GM19463 (cell line): ENCODE measurements at regions not wholly inside any gene's neighbourhood (a gene's known extent, or its start where the extent isn't known, plus 50 kb on each side); places are given as distances from the start of the nearest gene placed in this dataset.

Source experiments
- ATAC-seq: cut with Tn5 transposase; IDR thresholded peaks from one replicate; pipeline ENCODE4 v1.9.1; 2021; ENCODE audit warnings: mild to moderate bottlenecking, moderate library complexity; ENCODE audit not compliant: unreplicated experiment

- ATAC-seq: no peak
These were observed 356.4 kb downstream of the TDRD15 start for GRCh38 chr2:21480162-21480561.

GRCh38 chr2:21484643-21485042, 360.9 kb downstream of the TDRD15 start:
- no peak for ATAC-seq

GRCh38 chr2:21486445-21486844, 362.7 kb downstream of the TDRD15 start:
- ATAC-seq: no peak

GRCh38 chr2:21489080-21489479, 365.3 kb downstream of the TDRD15 start:
- no peak for ATAC-seq

GRCh38 chr2:21498016-21498415, 374.2 kb downstream of the TDRD15 start:
- ATAC-seq: no peak

- no peak for ATAC-seq
These were observed 376.7 kb downstream of the TDRD15 start for GRCh38 chr2:21500401-21500945.

GRCh38 chr2:21501376-21502027, 377.7 kb downstream of the TDRD15 start:
- no peak for ATAC-seq

GRCh38 chr2:21515903-21516302, 392.1 kb downstream of the TDRD15 start:
- ATAC-seq: no peak

GRCh38 chr2:21519412-21519811, 395.6 kb downstream of the TDRD15 start:
- ATAC-seq: no peak

GRCh38 chr2:21519821-21520220, 396.1 kb downstream of the TDRD15 start:
- ATAC-seq: no peak

- ATAC-seq: no peak
These were observed 412.1 kb downstream of the TDRD15 start for GRCh38 chr2:21535826-21536225.

GRCh38 chr2:21539685-21540084, 415.9 kb downstream of the TDRD15 start:
- no peak for ATAC-seq

- no peak for ATAC-seq
These were observed 419.9 kb downstream of the TDRD15 start for GRCh38 chr2:21543630-21544029.

- ATAC-seq: no peak
These were observed 420.6 kb downstream of the TDRD15 start for GRCh38 chr2:21544392-21544791.

GRCh38 chr2:21552981-21553380, 429.2 kb downstream of the TDRD15 start:
- ATAC-seq: no peak

- no peak for ATAC-seq
These were observed 435.6 kb downstream of the TDRD15 start for GRCh38 chr2:21559351-21559750.

- no peak for ATAC-seq
These were observed 438.2 kb downstream of the TDRD15 start for GRCh38 chr2:21561965-21562364.

GRCh38 chr2:21567395-21567794, 443.6 kb downstream of the TDRD15 start:
- ATAC-seq: no peak

- ATAC-seq: no peak
These were observed 447.9 kb downstream of the TDRD15 start for GRCh38 chr2:21571686-21572085.

GRCh38 chr2:21580391-21580790, 456.6 kb downstream of the TDRD15 start:
- ATAC-seq: no peak

GRCh38 chr2:21585881-21586280, 462.1 kb downstream of the TDRD15 start:
- ATAC-seq: no peak

GRCh38 chr2:21590026-21590690, 466.4 kb downstream of the TDRD15 start:
- ATAC-seq: no peak
